Esophagus squamous epithelium (tissue), 4 donors: ENCODE measurements at regions not wholly inside any gene's neighbourhood (a gene's known extent, or its start where the extent isn't known, plus 50 kb on each side); places are given as distances from the start of the nearest gene placed in this dataset.

Experiments used
- POLR2A ChIP-seq, 4 donors: fragments of 450-650 bp; IDR thresholded peaks; one replicate each; pipeline ENCODE4 v1.6.1; 2017; ENCODE audit warnings: antibody characterized with exemption in 4 of 4, mild to moderate bottlenecking in 4 of 4, moderate library complexity in 3 of 4
- TF ChIP-seq, protein P1 (sequence below), 6 experiments: fragments of 450-650 bp in 4 of 6; fragments of 200-600 bp in 2 of 6; sonication (generic) in 2 of 6; IDR thresholded peaks; one replicate each; pipeline ENCODE4 v1.5.1; 2016 to 2019; ENCODE audit warnings: antibody characterized with exemption in 6 of 6, mild to moderate bottlenecking in 4 of 6, moderate library complexity in 4 of 6

GRCh38 chr6:21323577-21323976 lies 270.0 kb upstream of the SOX4 start:
- TF ChIP-seq POLR2A (IDR thresholded peaks at IDR 0.05): no peak
- TF ChIP-seq, protein P1, sequence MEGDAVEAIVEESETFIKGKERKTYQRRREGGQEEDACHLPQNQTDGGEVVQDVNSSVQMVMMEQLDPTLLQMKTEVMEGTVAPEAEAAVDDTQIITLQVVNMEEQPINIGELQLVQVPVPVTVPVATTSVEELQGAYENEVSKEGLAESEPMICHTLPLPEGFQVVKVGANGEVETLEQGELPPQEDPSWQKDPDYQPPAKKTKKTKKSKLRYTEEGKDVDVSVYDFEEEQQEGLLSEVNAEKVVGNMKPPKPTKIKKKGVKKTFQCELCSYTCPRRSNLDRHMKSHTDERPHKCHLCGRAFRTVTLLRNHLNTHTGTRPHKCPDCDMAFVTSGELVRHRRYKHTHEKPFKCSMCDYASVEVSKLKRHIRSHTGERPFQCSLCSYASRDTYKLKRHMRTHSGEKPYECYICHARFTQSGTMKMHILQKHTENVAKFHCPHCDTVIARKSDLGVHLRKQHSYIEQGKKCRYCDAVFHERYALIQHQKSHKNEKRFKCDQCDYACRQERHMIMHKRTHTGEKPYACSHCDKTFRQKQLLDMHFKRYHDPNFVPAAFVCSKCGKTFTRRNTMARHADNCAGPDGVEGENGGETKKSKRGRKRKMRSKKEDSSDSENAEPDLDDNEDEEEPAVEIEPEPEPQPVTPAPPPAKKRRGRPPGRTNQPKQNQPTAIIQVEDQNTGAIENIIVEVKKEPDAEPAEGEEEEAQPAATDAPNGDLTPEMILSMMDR (IDR thresholded peaks at IDR 0.05): no peak
